ENCODE measurements at regions not wholly inside any gene's neighbourhood (a gene's known extent, or its start where the extent isn't known, plus 50 kb on each side); places are given as distances from the start of the nearest gene placed in this dataset.
"Not testable (repeated sequence)": the region's sequence is repeated elsewhere in the genome, so short reads cannot be mapped to it uniquely, and the experiment has no call there.

GRCh38 chr10:55224007-55224781 is 423.2 kb upstream of the PCDH15 start:
- no peak for DNase-seq

DNA sequence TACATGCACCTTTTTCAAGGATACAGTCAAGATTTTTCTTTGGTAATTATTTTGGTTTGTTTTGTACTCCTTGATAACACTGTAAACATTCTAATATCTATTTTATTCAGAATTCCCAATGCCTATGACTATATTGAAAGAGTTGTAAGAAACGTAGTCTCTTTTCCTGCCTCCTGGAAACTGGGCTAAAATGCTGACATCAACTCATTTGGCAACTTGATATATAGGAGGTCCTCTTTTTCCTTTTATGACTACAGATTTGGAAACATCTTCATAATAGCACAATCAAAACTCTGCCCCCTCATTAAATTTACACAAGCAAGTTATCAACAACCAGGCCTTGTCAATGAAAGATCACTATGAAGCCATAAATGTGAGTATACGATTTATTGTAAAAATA is 422.3 kb upstream of the PCDH15 start:
- no peak for DNase-seq

DNA sequence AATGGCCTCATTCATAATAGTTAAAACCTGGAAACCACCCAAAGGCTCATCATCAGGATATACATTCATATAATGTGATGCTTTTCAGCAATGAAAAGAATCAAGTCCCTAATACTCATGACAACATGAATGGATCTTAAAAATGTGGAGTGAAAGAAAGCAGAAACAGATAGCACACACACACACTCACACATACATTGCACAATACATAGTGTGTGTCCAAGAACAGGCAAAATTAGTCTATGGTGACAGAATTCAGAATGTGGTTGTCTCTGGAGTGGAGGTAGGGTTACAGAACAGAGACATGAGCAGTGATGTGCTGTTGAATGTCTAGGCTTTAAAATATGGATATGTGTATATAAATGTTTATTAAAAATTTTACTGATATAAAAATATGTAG is 419.9 kb upstream of the PCDH15 start:
- DNase-seq = no peak

GRCh38 chr10:55215699-55216098 is 414.7 kb upstream of the PCDH15 start:
- DNase-seq = no peak

- no peak for DNase-seq
Measured at GRCh38 chr10:55214608-55215007, 413.6 kb upstream of the PCDH15 start.

GRCh38 chr10:55212051-55212450 is 411.0 kb upstream of the PCDH15 start:
- DNase-seq = no peak

GRCh38 chr10:55203874-55204273 is 402.8 kb upstream of the PCDH15 start:
- no peak for DNase-seq

DNA sequence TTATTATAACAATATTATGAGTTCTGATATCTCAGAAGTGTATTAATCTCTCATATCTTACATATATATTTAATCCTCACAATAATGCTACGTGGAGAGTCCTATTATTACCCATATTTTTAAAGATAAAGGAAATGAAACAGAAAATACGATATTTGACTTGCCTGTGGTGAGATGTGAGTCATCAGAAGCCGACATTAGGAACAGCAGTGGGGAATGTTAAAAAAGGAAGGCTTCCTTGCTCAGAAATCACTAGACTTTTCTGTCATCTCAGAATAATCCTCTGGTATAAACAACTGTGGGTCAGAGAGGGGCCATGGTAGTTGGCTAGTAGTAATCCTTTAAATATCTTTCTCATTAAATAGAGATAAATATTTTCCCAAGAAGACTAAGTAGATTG is 402.3 kb upstream of the PCDH15 start:
- no peak for DNase-seq

DNA sequence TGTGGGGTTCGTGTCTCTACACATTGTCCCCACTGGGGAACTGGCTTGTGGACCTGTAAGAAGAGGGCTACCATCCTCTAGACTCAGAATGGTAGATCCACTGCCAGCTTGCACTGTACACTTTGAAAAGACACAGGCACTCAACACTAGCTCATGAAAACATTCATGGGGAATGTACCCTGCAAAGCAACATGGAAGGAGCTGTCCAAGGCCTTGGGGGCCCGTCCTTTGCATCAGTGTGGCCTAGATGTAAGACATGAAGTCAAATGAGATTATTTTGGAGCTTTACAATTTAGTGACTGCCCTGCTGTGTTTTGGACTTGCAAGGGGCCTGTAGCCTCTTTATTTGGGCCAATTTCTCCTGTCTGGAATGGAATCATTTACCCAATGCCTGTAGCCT is 399.0 kb upstream of the PCDH15 start:
- DNase-seq = no peak

GRCh38 chr10:55191236-55191860 is 390.3 kb upstream of the PCDH15 start:
- DNase-seq = no peak

GRCh38 chr10:55183993-55184392 is 383.0 kb upstream of the PCDH15 start:
- no peak for DNase-seq

DNA sequence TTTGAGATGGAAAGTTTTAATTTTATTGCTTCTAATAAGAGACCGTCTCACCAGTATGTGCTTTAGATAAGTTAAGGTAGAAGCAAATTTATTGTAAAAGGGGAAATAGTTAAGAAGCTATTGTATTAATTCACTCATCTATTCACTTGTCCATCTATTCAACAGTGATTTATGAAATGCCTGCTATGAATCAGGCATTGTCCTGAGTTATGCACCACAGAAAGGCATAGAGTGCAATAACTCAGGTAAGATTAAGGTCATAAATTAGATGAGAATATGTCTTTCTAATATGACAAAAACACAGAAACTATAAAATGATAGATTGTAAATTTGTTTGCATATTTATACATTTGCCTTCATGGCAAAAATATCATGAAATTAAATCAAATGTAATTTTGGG is 379.3 kb upstream of the PCDH15 start:
- no peak for DNase-seq

GRCh38 chr10:55174419-55174818 is 373.4 kb upstream of the PCDH15 start:
- DNase-seq = no peak

GRCh38 chr10:55169493-55169892 is 368.5 kb upstream of the PCDH15 start:
- DNase-seq = no peak

- DNase-seq = no peak
Measured at GRCh38 chr10:55168343-55168742, 367.3 kb upstream of the PCDH15 start.

DNA sequence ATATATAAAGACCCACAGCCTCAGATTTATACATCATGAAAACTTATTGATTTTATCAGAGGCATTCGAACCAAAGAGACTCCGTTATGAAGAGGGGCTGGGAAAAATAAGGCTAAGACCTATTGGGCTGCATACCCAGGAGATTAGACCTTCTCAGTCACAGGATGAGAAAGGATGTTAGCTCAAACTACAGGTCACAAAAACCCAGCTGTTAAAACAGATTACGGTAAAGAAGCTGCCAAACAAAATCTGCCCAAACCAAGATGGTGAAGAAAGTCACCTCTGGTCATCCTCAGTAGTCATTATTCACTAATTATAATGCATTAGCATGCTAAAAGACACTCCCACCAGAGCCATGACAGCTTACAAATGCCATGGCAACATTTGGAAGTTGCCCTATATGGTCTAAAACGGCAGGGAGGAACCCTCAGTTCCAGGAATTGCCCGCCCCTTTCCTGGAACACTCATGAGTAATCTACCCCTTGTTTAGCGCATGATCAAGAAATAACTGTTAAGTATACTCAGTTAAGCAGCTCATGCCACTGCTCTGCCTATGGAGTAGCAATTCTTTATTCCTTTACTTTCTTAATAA is 362.5 kb upstream of the PCDH15 start:
- no peak for DNase-seq

GRCh38 chr10:55162321-55162720 is 361.3 kb upstream of the PCDH15 start:
- not testable (repeated sequence) for DNase-seq

- no peak for DNase-seq
Measured at GRCh38 chr10:55160655-55161283, 359.7 kb upstream of the PCDH15 start.

DNA sequence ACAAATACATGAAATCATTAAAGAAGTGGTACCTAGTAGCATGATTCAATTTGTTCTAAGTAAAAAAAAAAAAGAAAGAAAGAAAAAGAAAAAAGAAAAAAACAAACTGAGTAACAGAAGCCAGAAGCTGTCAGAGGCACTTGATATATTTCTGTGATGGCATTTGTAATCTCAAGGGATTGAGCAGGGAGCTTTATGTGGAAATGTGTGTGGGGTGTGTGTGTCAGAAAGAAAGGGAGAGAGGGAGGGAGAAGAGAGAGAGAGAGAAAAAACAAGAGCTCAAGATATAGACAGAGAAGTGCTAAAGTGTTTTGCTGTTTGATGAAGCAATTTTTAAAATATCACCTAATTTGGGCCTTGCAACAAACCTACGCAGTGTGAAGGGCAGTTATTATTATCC is 357.6 kb upstream of the PCDH15 start:
- no peak for DNase-seq

DNA sequence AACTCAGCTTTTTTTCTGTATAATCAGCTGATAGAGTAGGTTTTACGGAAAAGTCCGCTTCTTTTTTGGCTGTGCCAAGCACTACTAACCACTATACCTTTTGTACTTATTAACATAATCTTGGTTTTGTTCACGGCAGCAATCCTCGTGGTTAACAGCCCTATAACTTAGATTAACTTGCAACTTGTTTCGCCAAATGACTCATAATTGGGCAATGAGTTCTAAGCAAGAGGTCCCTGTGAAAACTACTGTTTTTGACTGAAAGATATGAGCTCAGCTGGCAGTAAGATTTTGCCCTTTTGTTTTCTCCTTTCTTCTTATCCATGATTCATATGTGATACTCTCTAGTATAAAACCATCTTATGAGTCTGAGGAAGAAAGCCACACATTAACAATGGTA is 345.0 kb upstream of the PCDH15 start:
- DNase-seq = no peak

- no peak for DNase-seq
Measured at GRCh38 chr10:55144001-55144400, 343.0 kb upstream of the PCDH15 start.

DNA sequence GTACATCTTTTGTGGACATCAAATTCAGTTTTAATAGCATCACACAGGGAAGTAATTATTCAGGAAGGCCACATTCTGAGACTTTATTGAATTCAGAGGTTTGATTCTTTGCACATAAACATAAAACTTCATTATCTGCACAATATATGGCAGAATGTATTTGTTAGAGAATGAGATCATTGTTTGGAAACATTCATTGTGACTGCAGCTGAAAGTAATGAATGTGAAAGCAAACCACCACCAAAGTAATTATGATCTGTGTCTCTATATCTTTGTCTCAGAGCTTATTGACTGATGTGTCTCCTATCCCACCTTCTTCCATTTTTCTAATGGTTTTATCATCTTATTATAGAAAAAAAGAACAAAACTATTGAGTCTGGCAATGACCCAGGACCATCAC is 340.9 kb upstream of the PCDH15 start:
- no peak for DNase-seq

GRCh38 chr10:55137063-55137462 is 336.0 kb upstream of the PCDH15 start:
- DNase-seq = no peak

DNA sequence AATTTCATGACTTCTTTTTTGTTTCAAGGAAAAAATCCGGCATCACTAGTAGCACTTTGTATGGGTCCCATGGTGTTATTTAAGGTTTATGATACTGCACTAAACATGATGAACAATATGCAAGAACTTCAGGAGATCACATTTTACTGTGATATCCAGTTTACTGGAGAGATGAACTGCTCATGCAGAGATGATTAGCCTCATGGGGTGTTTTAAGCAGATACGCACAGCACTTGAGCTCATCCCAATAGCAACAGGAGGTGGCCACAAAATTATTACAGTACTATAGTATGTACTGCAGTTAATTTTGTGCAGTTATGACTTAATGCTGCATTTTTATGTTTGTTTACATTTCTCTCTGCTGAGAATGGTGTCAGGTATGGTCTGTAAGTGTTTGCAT is 303.7 kb upstream of the PCDH15 start:
- DNase-seq = no peak
